ENCODE measurements at regions not wholly inside any gene's neighbourhood (a gene's known extent, or its start where the extent isn't known, plus 50 kb on each side); places are given as distances from the start of the nearest gene placed in this dataset.

- TF ChIP-seq, protein P1, sequence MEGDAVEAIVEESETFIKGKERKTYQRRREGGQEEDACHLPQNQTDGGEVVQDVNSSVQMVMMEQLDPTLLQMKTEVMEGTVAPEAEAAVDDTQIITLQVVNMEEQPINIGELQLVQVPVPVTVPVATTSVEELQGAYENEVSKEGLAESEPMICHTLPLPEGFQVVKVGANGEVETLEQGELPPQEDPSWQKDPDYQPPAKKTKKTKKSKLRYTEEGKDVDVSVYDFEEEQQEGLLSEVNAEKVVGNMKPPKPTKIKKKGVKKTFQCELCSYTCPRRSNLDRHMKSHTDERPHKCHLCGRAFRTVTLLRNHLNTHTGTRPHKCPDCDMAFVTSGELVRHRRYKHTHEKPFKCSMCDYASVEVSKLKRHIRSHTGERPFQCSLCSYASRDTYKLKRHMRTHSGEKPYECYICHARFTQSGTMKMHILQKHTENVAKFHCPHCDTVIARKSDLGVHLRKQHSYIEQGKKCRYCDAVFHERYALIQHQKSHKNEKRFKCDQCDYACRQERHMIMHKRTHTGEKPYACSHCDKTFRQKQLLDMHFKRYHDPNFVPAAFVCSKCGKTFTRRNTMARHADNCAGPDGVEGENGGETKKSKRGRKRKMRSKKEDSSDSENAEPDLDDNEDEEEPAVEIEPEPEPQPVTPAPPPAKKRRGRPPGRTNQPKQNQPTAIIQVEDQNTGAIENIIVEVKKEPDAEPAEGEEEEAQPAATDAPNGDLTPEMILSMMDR (IDR thresholded peaks at IDR 0.05 in 4 of 5, conservative IDR thresholded peaks at IDR 0.05 in 1 of 5), result no peak
- TF ChIP-seq POLR2A (IDR thresholded peaks at IDR 0.05), result no peak
These were observed 413.2 kb downstream of the MIAT start for GRCh38 chr22:27070594-27070993.

All from gastrocnemius medialis (tissue), 4 donors.